GM18909 (cell line): ENCODE measurements at regions not wholly inside any gene's neighbourhood (a gene's known extent, or its start where the extent isn't known, plus 50 kb on each side); places are given as distances from the start of the nearest gene placed in this dataset.
"Not testable (repeated sequence)": the region's sequence is repeated elsewhere in the genome, so short reads cannot be mapped to it uniquely, and the experiment has no call there.

Experiments used
- ATAC-seq: cut with Tn5 transposase; IDR thresholded peaks from one replicate; pipeline ENCODE4 v1.9.1; 2021; ENCODE audit warnings: mild to moderate bottlenecking; ENCODE audit not compliant: unreplicated experiment, poor library complexity

DNA sequence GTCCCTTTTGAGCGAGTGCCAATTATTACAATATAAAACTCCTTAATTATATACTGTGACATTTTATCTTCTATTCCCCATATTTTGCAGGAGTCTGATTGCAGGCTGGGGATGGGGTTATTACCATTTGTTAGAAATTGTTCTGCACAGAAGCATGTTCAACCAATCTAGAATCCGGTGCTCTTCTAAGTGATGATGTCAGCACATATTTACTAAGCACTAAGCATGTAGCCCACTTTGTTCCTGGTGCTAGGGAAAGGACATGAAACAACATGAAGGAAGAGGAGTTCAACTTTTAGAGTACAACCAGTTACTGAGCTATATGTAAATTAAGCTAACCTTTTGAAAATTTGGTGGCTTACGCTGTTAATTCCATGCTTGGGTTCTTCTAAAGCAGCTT, 52.8 kb upstream of the IL1RAPL2 start:
- ATAC-seq = no peak

DNA sequence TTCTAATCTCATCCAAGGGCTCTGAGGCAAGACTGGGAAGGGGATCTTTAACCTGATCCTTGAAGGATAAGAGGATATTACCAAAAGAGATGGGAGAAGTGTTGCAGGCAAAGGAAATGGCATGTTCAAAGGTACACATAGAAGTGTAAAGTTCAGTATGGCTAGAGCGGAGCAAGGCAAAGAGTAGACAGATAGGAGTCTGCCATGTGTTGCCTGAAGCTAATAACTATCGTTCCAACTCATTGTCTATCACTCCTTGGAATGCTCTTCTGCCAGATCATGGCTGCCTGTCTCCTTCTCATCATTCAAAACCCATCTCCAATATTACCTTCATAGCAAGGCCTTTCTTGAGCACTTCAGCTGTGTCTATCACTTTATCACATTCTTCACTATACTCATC, 55.2 kb upstream of the IL1RAPL2 start:
- ATAC-seq = no peak

DNA sequence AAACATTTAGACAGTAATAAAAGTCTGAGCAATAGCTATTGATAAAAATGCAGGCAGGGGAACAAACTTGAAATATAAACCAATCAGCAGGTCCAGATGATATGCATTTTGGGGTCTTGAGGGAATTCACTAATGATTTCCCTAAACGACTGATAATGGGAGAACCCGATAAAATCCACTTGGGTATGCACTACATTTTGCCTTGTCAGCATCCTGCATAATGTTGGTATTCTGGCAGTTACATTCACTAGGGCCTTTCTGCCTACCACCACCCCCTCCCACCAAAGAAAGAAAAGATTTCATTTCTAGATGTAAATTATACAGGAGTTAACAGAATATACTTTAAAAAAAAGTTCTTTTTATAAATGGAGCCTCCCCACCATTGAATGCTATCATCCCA, 63.5 kb upstream of the IL1RAPL2 start:
- ATAC-seq = no peak

DNA sequence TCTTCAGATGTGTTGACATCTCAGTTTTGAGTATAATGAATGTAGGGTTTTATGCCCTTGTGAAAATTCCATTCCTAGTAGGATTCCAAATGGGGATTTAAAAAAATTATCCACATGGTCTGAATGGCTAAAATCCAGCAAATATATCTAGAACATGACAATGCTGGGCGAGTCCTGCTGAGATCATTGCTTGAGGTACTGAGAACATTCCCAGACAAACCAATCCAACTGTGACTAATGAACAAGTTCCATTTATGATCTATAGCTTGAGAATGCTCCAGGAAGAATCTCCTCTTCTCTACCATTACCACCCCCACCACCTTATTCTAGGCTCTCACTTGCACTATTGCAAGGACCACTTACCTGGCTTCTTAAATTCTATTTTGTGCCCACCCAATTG, 77.2 kb upstream of the IL1RAPL2 start:
- ATAC-seq = no peak

DNA sequence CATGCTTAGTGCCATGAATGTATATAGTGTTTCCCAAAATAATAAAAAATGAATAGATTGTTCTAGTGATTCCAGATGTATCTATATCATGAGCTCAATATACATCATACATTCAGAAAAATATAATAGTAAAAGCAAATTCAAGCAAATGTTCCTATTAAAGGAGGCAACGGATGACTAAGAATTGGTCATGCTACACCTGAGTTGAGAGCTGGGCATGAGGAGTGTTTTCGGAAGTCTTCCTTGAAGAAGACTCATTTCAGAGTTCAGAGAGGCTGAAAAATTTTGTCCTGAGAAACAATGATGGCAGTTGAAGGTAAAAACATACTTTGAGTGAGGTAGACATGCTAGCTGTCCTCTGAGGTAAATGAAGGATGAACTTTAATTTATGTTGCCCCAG, 79.3 kb upstream of the IL1RAPL2 start:
- ATAC-seq = no peak

DNA sequence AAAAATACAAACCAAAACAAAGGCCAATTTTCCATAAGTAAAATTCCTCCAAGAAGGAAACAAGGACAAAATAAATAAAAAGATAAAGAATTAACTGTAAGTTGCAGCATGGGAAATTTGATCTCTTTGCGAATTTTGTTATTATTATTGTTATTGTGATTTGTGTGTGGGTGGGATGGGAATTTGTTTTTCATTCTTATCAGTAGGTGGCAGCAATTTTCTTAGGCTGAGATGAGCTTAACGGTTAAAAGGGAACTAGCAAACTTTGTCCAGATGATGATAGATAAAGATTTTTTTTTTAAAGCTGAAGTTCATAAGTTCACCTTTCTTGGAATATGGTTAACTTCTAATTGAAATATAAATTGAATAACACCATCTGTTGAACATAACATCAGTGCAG, 83.2 kb upstream of the IL1RAPL2 start:
- no peak for ATAC-seq

DNA sequence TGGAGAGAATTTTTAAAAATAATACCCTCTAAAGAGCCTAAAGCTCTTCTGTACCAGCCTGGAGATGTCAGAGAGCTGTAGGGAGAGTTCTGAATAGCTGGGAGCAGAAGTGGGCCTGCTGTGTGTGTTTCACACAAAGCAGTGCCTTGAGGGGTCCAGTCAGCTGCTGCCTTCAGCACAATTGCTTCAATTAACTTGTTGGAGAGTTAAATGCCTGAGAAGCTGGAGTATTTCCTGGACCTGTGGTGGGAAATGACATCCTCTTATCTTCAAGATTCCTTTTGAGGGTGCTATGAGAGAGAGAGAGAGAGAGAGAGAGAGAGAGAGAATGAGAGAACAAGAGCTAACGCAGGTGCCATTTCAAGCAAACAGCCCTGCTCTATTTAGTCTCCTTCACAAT, 96.2 kb upstream of the IL1RAPL2 start:
- no peak for ATAC-seq

DNA sequence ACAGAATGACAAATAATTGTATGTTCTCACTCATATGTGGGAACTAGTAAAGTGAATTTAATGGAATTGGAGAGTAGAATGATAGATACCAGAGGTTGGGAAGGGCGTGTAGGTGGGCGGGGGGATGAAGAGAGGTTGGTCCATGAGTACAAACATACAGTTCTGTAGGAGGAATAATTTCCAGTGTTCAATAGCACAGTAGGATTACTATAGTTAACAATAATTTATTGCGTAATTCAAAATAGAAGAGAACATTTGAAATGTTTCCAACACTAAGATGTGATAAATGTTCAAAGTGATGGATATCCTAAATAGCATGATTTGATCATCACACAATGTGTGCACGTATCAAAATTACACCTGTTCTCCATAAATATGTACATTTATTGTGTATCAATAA, 106.2 kb upstream of the IL1RAPL2 start:
- no peak for ATAC-seq

DNA sequence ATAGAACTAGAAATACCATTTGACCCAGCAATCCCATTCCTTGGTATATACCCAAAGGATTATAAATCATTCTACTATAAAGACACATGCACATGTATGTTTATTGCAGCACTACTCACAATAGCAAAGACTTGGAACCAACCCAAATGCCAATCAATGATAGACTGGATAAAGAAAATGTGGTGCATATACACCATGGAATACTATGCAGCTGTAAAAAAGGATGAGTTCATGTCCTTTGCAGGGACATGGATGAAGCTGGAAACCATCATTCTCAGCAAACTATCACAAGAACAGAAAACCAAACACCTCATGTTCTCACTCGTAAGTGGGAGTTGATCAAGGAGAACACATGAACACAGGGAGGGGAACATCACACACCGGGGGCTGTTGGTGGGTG, 108.9 kb upstream of the IL1RAPL2 start:
- ATAC-seq = not testable (repeated sequence)

DNA sequence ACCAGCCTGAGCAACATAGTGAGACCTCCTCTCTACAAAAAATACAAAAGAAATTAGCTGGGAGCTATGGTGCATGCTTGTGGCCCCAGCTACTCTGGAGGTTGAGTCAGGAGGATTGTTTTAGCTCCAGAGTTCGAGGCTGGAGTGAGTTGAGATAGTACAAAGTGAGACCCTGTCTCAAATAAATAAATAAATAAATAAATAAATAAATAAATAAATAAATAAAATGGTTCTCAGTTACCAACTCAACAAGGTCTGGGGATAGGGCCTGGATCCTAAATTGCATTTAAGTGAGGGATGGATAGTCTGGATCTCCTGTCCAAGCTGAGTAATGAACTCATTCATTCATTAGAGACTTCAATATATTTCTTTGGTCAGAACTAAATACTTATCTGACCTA, 115.7 kb upstream of the IL1RAPL2 start:
- no peak for ATAC-seq

DNA sequence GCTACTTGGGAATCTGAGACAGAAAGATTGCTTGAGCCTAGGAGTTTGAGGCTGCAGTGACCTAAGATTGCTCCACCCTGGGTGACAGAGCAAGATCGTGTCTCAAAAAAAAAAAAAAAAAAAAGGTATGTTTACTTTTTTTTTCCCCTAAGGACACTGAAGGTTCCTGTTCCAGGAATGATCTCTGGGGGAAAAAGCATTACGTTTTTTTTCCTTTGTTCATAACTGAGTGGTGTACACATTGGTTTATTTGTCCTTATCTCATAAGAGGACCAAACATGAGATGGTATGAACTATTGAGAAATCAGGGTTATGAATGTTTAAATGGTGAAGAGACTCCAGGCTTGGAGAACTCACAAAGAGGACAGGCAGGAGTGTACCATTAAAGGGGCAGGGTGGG, 120.4 kb upstream of the IL1RAPL2 start:
- ATAC-seq = no peak

DNA sequence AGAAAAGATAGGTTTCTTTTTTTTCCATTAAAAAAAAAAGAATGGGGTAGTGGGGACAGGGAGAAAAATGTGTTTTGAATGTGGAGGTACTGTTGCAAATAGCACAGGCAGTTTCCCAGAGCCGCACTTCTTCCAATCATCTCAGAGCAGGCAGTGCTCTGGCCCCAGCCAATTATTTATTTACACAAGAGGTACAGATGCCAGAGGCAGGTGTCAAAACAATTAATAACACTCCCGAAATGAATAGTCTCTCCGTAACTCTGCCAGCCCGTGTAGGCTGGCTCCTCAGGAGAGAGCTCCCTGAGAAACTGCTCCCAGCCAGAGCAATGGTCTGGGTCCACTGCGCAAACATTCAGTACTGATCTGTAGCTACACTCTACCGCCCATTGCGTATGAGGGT, 130.8 kb upstream of the IL1RAPL2 start:
- no peak for ATAC-seq

DNA sequence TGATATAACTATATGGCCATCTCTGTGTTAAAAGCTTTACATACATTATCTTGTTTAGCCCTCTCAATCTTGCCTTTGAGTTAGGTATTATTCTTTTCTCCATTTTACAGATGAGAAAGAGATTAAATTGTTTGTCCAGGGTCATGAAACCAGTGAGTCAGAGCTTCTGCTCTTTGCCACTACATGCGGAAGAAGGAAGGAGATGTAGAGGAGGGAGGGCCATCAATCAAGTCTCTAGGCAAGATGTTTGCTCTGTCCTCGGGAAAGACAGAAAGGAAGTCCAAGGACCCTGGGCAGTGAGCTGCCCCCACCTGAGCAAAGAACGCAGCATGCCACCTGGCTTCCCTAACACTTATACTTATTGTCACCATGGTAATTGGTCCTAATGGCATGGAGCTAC, 133.7 kb upstream of the IL1RAPL2 start:
- no peak for ATAC-seq

DNA sequence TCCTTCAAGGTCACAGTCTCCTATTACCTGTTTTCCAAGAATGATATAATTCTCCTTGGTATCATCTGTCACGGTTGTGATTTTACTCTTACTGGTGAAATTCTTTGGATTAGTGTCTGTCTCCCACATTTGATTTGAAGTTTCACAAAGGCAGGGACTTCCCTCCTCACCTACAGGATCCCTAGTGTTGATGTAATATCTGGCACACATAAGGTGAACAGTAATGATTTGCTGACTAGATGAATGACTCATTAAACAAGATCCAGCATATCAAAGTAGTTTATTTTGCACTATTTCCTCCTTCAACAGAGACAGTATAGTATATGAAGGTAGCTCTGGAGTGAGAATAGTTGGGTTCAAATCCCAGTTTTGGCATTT, 135.3 kb upstream of the IL1RAPL2 start:
- no peak for ATAC-seq

DNA sequence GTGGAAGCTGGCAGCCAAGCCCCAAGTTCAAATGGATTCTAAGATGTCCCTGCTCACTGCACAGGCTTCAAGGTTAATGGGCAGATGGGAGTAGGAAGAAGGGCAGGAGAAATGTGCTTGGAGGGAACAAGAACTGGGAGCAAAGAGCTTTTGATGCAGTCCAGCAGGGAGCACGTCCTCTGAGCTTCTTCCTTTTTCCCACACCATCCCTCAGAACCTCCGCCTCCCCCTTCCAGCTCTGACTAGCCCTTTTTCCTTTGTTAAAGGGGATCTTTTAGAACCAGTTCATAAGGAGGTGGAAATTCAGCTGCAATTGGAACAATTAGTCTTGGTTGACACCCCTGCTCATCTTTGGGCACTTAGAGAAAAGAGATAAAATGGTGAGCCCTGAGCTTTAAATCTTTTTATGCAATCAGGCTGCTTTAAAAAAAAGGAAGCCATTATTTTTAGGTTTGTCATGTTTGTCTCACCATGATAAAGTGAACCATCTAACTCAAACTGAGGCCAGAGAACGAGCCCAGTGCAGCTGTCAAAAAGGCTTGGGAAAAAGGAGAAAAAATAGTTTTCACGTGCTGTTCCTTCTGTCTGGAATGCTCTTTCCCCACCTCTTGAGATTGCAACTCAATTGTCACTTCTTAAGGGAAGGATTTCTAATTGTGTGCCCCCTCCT, 135.8 kb upstream of the IL1RAPL2 start:
- ATAC-seq = no peak

DNA sequence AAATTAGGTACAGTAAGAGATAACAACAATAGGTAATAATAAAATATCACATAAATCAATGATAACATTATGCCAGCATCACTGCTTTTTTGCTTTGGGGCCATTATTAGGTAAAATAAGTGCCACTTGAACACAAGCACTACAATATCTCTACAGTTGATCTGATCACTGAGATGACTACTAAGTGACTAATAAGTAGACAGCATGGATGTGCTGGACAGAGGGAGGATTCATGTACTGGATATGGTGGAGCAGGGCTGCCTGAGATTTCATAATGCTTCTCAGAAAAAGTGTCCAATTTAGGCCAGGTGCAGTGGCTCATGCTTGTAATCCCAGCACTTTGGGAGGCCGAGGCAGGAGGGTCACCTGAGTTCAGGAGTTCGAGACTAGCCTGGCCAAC, 137.8 kb upstream of the IL1RAPL2 start:
- no peak for ATAC-seq

DNA sequence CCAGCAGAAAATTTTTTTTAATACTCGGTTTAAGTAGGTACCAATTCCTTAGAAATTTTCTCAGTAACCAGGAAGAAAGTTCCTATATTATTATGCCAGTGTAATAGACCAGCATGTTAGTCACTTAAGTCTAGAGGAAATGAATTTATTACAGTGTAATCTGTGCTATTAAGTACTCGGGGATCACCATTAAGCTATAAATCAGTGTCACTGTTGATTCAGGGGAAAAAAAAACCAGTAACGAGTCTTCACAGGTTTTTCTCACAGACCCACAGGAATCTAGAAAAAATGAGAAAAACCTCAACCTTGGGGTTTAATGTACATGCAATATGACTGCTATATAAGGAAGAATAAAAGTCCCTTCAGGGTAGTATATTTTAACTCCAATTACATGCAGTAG, 138.3 kb upstream of the IL1RAPL2 start:
- ATAC-seq = no peak

DNA sequence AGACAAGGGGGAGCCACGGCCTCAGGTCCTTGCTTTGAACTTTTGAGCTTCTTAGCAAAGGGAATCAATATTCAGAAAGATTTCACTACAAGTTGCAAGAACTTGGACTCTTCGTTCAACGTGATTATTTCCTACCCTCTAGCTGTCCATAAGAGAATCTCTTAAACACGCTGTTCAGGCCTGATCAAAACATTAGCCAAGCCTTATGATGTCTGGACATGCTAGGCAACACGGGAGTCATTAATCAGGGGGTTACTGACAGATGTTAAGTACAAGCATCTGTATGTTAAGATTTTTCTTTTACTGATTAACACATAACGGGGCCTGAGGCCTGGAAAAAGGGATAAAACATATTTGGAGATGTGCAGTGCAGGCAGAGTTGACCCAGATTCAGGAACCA, 138.9 kb upstream of the IL1RAPL2 start:
- ATAC-seq = no peak

DNA sequence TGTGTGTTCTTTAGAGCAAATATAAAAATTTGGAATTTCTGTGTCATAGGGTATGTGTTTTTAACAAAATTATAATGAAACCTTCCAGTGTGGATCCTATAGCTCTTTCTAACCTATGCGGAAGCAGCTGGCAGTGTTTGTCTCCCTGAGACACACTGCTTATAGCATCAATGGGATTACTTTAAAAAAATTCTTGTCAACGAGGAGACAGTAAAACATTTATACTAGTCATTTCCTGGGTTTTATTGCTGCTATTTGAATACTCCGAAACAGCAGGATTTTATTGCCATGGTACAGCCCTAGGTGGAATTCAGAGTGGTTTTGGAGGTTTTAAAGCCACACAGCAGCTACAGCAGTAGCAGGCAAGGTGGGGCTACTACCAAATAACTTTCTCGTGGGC, 145.1 kb upstream of the IL1RAPL2 start:
- ATAC-seq = no peak

DNA sequence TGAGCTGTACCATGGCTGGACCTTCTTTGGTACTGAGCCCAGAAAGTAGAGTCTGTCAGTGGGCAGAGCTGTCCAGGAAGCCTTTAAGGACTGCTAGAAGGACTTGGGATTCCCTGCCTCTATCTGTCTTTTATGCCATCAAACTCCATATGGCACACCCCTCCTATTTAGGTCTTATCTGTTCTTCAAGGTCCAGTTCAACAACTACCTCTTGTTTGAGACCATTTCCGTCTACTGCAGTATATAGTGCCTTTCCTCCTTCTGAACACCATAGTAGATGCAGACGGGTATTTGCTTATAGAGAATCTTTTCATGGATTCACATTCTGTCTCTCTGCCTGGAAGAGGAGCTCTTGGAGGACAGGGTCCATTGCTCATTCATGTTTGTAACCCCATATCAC, 146.1 kb upstream of the IL1RAPL2 start:
- ATAC-seq = no peak

DNA sequence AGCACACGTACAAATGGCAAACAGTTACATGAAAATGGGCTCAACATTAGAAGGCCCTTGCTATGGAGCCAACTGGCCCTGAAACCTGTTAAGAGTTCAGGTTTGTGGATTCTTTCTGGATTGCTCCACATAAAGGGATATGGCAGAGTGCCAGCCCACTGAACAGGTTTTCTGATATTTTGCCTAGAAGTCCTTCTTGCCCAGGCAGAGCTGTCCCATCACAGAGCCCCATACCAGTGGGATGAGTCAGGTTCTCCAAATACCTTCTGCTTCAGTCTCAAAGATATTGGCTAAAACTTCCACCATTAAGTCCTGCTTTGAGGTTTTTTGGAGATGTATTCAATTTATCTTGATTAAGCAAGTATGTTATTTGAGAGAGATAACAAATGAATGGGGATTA, 146.8 kb upstream of the IL1RAPL2 start:
- no peak for ATAC-seq

DNA sequence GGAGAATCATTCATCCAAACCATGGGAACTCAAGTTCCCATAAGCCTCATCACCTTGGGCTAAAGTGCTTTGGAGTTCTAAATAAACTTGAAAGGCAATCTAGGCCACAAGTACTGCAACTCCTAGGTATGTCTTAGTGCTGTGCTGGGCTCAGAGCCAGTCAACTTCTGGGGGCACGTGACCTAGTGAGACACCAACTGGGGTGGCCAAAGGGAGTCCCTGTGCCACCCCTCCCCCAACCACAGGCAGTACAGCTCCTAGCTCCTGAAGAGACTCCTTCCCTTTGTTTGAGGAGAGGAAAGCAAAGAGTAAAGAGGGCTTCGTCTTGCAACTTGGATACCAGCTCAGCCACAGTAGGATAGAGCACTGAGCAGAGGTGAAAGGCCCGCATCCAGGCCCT, 154.2 kb upstream of the IL1RAPL2 start:
- ATAC-seq = no peak

DNA sequence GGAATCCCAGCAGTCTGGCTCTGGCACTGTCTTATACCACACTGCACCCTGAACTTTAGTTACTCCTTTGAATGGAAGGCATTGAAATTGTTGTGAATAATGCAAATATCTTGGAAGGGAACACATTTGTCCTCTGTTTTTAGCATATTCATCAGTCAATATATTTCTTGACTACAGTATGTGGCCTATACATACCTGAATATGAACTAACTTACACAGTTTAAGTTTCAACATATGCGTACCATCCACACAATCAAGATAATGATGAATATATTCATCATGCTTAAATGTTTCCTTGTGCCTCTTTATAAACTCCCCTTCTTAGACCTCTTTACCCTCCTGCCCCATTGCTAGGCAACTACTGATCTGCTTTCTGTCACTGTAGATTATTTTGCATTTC, 145.7 kb upstream of the ESX1 start:
- no peak for ATAC-seq
